ENCODE measurements at regions not wholly inside any gene's neighbourhood (a gene's known extent, or its start where the extent isn't known, plus 50 kb on each side); places are given as distances from the start of the nearest gene placed in this dataset.

GRCh38 chr3:5899014-5899761 lies 711.7 kb downstream of the EDEM1 start:
- TF ChIP-seq CTCF (IDR thresholded peaks at IDR 0.05) (no peak), POLR2A (IDR thresholded peaks at IDR 0.05) (no peak)
